Esophagus squamous epithelium (tissue), 4 donors: ENCODE measurements at regions not wholly inside any gene's neighbourhood (a gene's known extent, or its start where the extent isn't known, plus 50 kb on each side); places are given as distances from the start of the nearest gene placed in this dataset.

Experiments used
- CTCF ChIP-seq, 6 experiments: fragments of 450-650 bp in 4 of 6; fragments of 200-600 bp in 2 of 6; sonication (generic) in 2 of 6; IDR thresholded peaks; one replicate each; pipeline ENCODE4 v1.5.1; 2016 to 2019; ENCODE audit warnings: antibody characterized with exemption in 6 of 6, mild to moderate bottlenecking in 4 of 6, moderate library complexity in 4 of 6
- POLR2A ChIP-seq, 4 donors: fragments of 450-650 bp; IDR thresholded peaks; one replicate each; pipeline ENCODE4 v1.6.1; 2017; ENCODE audit warnings: antibody characterized with exemption in 4 of 4, mild to moderate bottlenecking in 4 of 4, moderate library complexity in 3 of 4

- TF ChIP-seq CTCF (IDR thresholded peaks at IDR 0.05) (no peak), POLR2A (IDR thresholded peaks at IDR 0.05) (no peak)
Measured at GRCh38 chr13:103174966-103175365, 108.7 kb upstream of the SLC10A2 start.
